ENCODE measurements at regions not wholly inside any gene's neighbourhood (a gene's known extent, or its start where the extent isn't known, plus 50 kb on each side); places are given as distances from the start of the nearest gene placed in this dataset.

DNA sequence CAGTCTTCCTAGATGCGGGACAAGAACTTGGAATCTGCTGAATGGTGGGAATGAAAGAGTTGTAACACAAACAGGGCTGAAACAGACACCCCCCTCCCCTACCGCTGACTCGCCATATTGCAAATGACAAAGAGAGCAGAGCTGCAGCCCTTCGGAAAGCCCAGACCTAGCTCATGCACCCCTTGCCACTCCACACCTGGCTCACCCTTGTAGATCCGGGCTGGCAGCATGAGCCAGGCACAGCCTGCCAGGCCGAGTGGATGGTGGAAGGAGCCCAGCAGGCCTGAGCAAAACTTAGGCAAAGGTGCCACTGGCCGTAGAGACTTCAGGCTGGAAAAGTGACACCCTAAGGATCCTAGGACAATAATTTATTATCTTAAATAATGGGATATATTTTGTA lies 237.4 kb upstream of the SEMA3D start:
- Mint-ChIP-seq H3K27ac (ENCODE audit: unreplicated experiment) (no peak overlapping the region), H3K36me3 (ENCODE audit: insufficient read depth, unreplicated experiment) (no peaks in the 10 kb centered on the region), H3K4me1 (ENCODE audit: low read depth, unreplicated experiment) (no peaks in the 10 kb centered on the region), H3K4me3 (ENCODE audit: unreplicated experiment) (no peak overlapping the region), H3K9me3 (ENCODE audit: unreplicated experiment) (peaks cover 4% of the 10 kb centered on the region), H3K27me3 (ENCODE audit: insufficient read depth, unreplicated experiment) (no peaks in the 10 kb centered on the region)
- Histone ChIP-seq H3K27me3 (replicated peaks; ENCODE audit: control insufficient read depth, insufficient read depth, low read length) (no peaks in the 10 kb centered on the region), H3K4me3 (ENCODE audit: low read depth, low read length) (no peak overlapping the region), H3K9me3 (no peaks in the 10 kb centered on the region), H3K36me3 (ENCODE audit: control insufficient read depth, insufficient read depth, low read length) (no peaks in the 10 kb centered on the region), H3K4me1 (no peaks in the 10 kb centered on the region)
- no peak for DNase-seq
- ChIA-PET CTCF (interaction anchor here (0.6 kb wide), 1 partner anchor 58 kb away, joined by 4 read pairs; no protein-coding TSS in a partner anchor), POLR2A (no interaction called here)
- TF ChIP-seq, protein P1, sequence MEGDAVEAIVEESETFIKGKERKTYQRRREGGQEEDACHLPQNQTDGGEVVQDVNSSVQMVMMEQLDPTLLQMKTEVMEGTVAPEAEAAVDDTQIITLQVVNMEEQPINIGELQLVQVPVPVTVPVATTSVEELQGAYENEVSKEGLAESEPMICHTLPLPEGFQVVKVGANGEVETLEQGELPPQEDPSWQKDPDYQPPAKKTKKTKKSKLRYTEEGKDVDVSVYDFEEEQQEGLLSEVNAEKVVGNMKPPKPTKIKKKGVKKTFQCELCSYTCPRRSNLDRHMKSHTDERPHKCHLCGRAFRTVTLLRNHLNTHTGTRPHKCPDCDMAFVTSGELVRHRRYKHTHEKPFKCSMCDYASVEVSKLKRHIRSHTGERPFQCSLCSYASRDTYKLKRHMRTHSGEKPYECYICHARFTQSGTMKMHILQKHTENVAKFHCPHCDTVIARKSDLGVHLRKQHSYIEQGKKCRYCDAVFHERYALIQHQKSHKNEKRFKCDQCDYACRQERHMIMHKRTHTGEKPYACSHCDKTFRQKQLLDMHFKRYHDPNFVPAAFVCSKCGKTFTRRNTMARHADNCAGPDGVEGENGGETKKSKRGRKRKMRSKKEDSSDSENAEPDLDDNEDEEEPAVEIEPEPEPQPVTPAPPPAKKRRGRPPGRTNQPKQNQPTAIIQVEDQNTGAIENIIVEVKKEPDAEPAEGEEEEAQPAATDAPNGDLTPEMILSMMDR (IDR thresholded peaks at IDR 0.05; ENCODE audit: insufficient read depth in 1 of 2, low read depth in 1 of 2, low read length in 1 of 2, severe bottlenecking in 1 of 2, unreplicated experiment in 1 of 2) = no peak
- no TSS peak for BruUV-seq (replicated peaks)
- intact Hi-C loops (cut with micrococcal nuclease; ENCODE audit: unreplicated experiment) = no loop called here

DNA sequence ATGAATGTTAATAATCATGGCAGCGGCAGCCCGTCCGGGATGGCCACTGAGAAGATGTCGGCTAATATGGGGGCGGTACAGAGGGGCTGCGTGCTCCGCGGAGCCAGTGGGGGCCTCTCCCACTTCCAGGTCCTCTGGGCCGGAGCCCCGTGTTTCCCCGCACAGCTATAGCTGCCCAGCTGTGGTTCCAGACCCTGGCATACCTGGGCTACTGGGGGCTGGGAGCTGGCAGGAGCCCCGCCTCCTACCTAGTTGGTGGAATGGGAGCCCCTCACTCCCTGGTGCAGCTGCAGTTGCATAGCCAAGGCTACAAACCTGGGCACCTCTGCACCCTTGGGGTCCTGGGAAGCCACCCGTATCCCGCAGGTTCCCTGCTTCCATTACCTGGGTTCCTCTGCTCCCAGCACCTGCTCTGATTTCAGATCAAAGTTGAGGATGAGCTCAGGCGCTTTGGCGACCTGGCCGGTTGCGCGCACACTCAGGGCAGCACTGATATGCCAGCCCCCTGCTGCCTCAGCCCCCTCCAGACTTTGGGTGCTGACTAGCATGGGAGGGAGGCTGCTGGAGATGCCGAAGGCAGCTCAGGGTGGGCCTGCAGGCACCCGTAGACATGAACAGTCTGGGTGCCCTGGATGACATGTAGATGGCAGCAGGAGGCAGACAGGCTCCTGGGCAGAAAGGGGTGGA lies 236.5 kb upstream of the SEMA3D start:
- ChIA-PET CTCF (no interaction called here), POLR2A (no interaction called here)
- DNase-seq = no peak
- intact Hi-C loops (cut with micrococcal nuclease; ENCODE audit: unreplicated experiment) = no loop called here
- Histone ChIP-seq H3K4me3 (ENCODE audit: low read depth, low read length) (no peak overlapping the region), H3K27me3 (replicated peaks; ENCODE audit: control insufficient read depth, insufficient read depth, low read length) (no peaks in the 10 kb centered on the region), H3K4me1 (no peaks in the 10 kb centered on the region), H3K36me3 (ENCODE audit: control insufficient read depth, insufficient read depth, low read length) (no peaks in the 10 kb centered on the region), H3K9me3 (no peaks in the 10 kb centered on the region)
- Mint-ChIP-seq H3K9me3 (ENCODE audit: unreplicated experiment) (no peaks in the 10 kb centered on the region), H3K36me3 (ENCODE audit: insufficient read depth, unreplicated experiment) (no peaks in the 10 kb centered on the region), H3K27ac (ENCODE audit: unreplicated experiment) (no peak overlapping the region), H3K27me3 (ENCODE audit: insufficient read depth, unreplicated experiment) (no peaks in the 10 kb centered on the region), H3K4me3 (ENCODE audit: unreplicated experiment) (no peak overlapping the region), H3K4me1 (ENCODE audit: low read depth, unreplicated experiment) (no peaks in the 10 kb centered on the region)
- BruUV-seq (replicated peaks) = no TSS peak
- TF ChIP-seq, protein P1 (IDR thresholded peaks at IDR 0.05; ENCODE audit: insufficient read depth in 1 of 2, low read depth in 1 of 2, low read length in 1 of 2, severe bottlenecking in 1 of 2, unreplicated experiment in 1 of 2) = no peak

GRCh38 chr7:85415743-85416142 lies 228.9 kb upstream of the SEMA3D start:
- no peak overlapping the region for H3K27ac Mint-ChIP-seq (ENCODE audit: unreplicated experiment)
- intact Hi-C loops (cut with micrococcal nuclease; ENCODE audit: unreplicated experiment) = loop anchor here (1.0 kb wide), 1 partner anchor 350 kb away; no protein-coding TSS in a partner anchor

More at GRCh38 chr7:85415743-85416142, 228.9 kb upstream of the SEMA3D start:
- BruUV-seq (replicated peaks) = no TSS peak
- Mint-ChIP-seq H3K9me3 (ENCODE audit: unreplicated experiment) (no peaks in the 10 kb centered on the region), H3K4me3 (ENCODE audit: unreplicated experiment) (no peak overlapping the region), H3K4me1 (ENCODE audit: low read depth, unreplicated experiment) (peaks cover 18% of the 10 kb centered on the region), H3K27me3 (ENCODE audit: insufficient read depth, unreplicated experiment) (no peaks in the 10 kb centered on the region), H3K36me3 (ENCODE audit: insufficient read depth, unreplicated experiment) (peaks cover 6% of the 10 kb centered on the region)
- Histone ChIP-seq H3K27me3 (replicated peaks; ENCODE audit: control insufficient read depth, insufficient read depth, low read length) (no peaks in the 10 kb centered on the region), H3K36me3 (ENCODE audit: control insufficient read depth, insufficient read depth, low read length) (no peaks in the 10 kb centered on the region; the same call in 1 of the 2 replicates), H3K9me3 (no peaks in the 10 kb centered on the region), H3K4me1 (0 out of 2 replicates have a peak, but pooled peaks cover 5% of the 10 kb centered on the region), H3K4me3 (ENCODE audit: low read depth, low read length) (no peak overlapping the region)
- DNase-seq = peak in 1 of 2 experiments; percentile 15
- ChIA-PET POLR2A (no interaction called here), CTCF (no interaction called here)
- TF ChIP-seq, protein P1 (IDR thresholded peaks at IDR 0.05; ENCODE audit: insufficient read depth in 1 of 2, low read depth in 1 of 2, low read length in 1 of 2, severe bottlenecking in 1 of 2, unreplicated experiment in 1 of 2) = no peak

Measured in Caco-2 (cell line).